Neuronal stem cell (in vitro differentiated cells): ENCODE measurements at regions not wholly inside any gene's neighbourhood (a gene's known extent, or its start where the extent isn't known, plus 50 kb on each side); places are given as distances from the start of the nearest gene placed in this dataset.
A peak's percentile ranks its signal among the peaks of the same experiment; 100 is the strongest.

ENCODE experiments used
- DNase-seq: peaks from one replicate; pipeline ENCODE4 v3.0.0-alpha.2; 2013; ENCODE audit warnings: low spot score
- H2AFZ ChIP-seq: one replicate; pipeline ENCODE4 v1.6.1; 2013; ENCODE audit warnings: mild to moderate bottlenecking, low read length, inconsistent platforms
- H2AK5ac ChIP-seq: 2 replicates; pipeline ENCODE4 v1.6.1; 2013; ENCODE audit warnings: low read depth, mild to moderate bottlenecking, inconsistent platforms, low read length, moderate library complexity, mixed read lengths
- H2BK120ac ChIP-seq: 2 replicates; pipeline ENCODE4 v1.6.1; 2013; ENCODE audit warnings: low read depth, mild to moderate bottlenecking, inconsistent platforms, low read length, moderate library complexity, mixed read lengths
- H2BK12ac ChIP-seq: one replicate; pipeline ENCODE4 v1.6.1; 2013; ENCODE audit warnings: low read length, inconsistent platforms
- H2BK15ac ChIP-seq: 2 replicates; pipeline ENCODE4 v1.6.1; 2013; ENCODE audit warnings: mild to moderate bottlenecking, low read length, inconsistent platforms, mixed read lengths
- H2BK5ac ChIP-seq: one replicate; pipeline ENCODE4 v1.6.1; 2013; ENCODE audit warnings: inconsistent platforms, mild to moderate bottlenecking, low read length, moderate library complexity
- H3K14ac ChIP-seq: one replicate; pipeline ENCODE4 v1.6.1; 2013; ENCODE audit warnings: low read length, inconsistent platforms
- H3K18ac ChIP-seq: 2 replicates; pipeline ENCODE4 v1.6.1; 2013; ENCODE audit warnings: low read length, inconsistent platforms
- H3K23ac ChIP-seq: 2 replicates; pipeline ENCODE4 v1.6.1; 2013; ENCODE audit warnings: low read depth, mild to moderate bottlenecking, mixed read lengths, low read length, inconsistent platforms; ENCODE audit not compliant: poor library complexity
- H3K27ac ChIP-seq: replicated peaks from 3 replicates; pipeline ENCODE4 v1.5.1; 2013; ENCODE audit warnings: low read length, inconsistent platforms
- H3K27me3 ChIP-seq, 3 experiments: 2 replicates each; pipeline ENCODE4 v1.6.1; 2013; ENCODE audit warnings: low read length in 3 of 3, mild to moderate bottlenecking in 2 of 3, inconsistent platforms in 1 of 3, low read depth in 1 of 3, mixed read lengths in 1 of 3, moderate library complexity in 1 of 3; ENCODE audit not compliant: control insufficient read depth in 3 of 3, insufficient read depth in 3 of 3
- H3K36me3 ChIP-seq, 2 donors: replicated peaks in 1 of 2; 2 replicates each; pipeline ENCODE4 v1.6.1; 2013; ENCODE audit warnings: low read length in 2 of 2; ENCODE audit not compliant: control insufficient read depth in 2 of 2, insufficient read depth in 2 of 2
- H3K4ac ChIP-seq: 2 replicates; pipeline ENCODE4 v1.6.1; 2013; ENCODE audit warnings: inconsistent platforms, mild to moderate bottlenecking, low read length, moderate library complexity
- H3K4me1 ChIP-seq, 2 donors: 1 replicate in 1 of 2; 2 replicates in 1 of 2; pipeline ENCODE4 v1.6.1; 2013; ENCODE audit warnings: low read length in 2 of 2, low read depth in 1 of 2; ENCODE audit not compliant: control insufficient read depth in 2 of 2, insufficient read depth in 1 of 2
- H3K4me2 ChIP-seq: one replicate; pipeline ENCODE4 v1.6.1; 2013; ENCODE audit warnings: mild to moderate bottlenecking, low read length, inconsistent platforms; ENCODE audit not compliant: insufficient read depth, poor library complexity, severe bottlenecking
- H3K4me3 ChIP-seq, 2 donors: 2 replicates each; pipeline ENCODE4 v1.5.1; 2013; ENCODE audit warnings: low read length in 2 of 2, mild to moderate bottlenecking in 2 of 2, inconsistent platforms in 1 of 2, moderate library complexity in 1 of 2
- H3K79me1 ChIP-seq: one replicate; pipeline ENCODE4 v1.6.1; 2013; ENCODE audit warnings: low read depth, mild to moderate bottlenecking, inconsistent platforms, low read length, moderate library complexity
- H3K9ac ChIP-seq: one replicate; pipeline ENCODE4 v1.6.1; 2013; ENCODE audit warnings: mild to moderate bottlenecking, low read depth, low read length, inconsistent platforms; ENCODE audit not compliant: poor library complexity
- H3K9me3 ChIP-seq, 2 donors: replicated peaks in 1 of 2; 2 replicates each; pipeline versions ENCODE3 to v1.6.1; 2013; ENCODE audit warnings: low read length in 2 of 2, mild to moderate bottlenecking in 2 of 2, inconsistent platforms in 1 of 2, low read depth in 1 of 2, mixed read lengths in 1 of 2, moderate library complexity in 1 of 2; ENCODE audit not compliant: control insufficient read depth in 2 of 2, insufficient read depth in 1 of 2
- H4K8ac ChIP-seq: one replicate; pipeline ENCODE4 v1.6.1; 2013; ENCODE audit warnings: low read depth, mild to moderate bottlenecking, inconsistent platforms, low read length, moderate library complexity
- H4K91ac ChIP-seq: one replicate; pipeline ENCODE4 v1.6.1; 2013; ENCODE audit warnings: low read length, low read depth, mild to moderate bottlenecking, inconsistent platforms; ENCODE audit not compliant: poor library complexity
- WGBS, 2 donors: extraction: QIAGEN DNeasy Blood & Tissue Kit; methylation state at CpG; one replicate each; pipeline ENCODE4 v1.1.7; 2013; ENCODE audit warnings: missing lambda C conversion rate in 2 of 2, mixed read lengths in 1 of 2; ENCODE audit not compliant: insufficient read length in 2 of 2, insufficient replicate concordance in 1 of 2; ENCODE audit errors: extremely low coverage in 2 of 2; 5-methylcytosine and 5-hydroxymethylcytosine counted together

- no peaks in the 10 kb centered on the region for H3K79me1 ChIP-seq
- no peak overlapping the region for H2BK15ac ChIP-seq
- H3K36me3 ChIP-seq, result no peaks in the 10 kb centered on the region
- no peaks in the 10 kb centered on the region for H3K9me3 ChIP-seq
- H2BK12ac ChIP-seq, result no peak overlapping the region
- no peak overlapping the region for H4K91ac ChIP-seq
- H3K4me3 ChIP-seq, result no peak overlapping the region
- no CpG with 5 or more reads among the region's 8 CpGs for WGBS, 2 donors
- H3K4ac ChIP-seq, result no peak overlapping the region
- H3K9ac ChIP-seq, result no peak overlapping the region
- no peak overlapping the region for H3K18ac ChIP-seq
- no peaks in the 10 kb centered on the region for H3K27me3 ChIP-seq
- H3K14ac ChIP-seq, result no peak overlapping the region
- no peak overlapping the region for H3K4me2 ChIP-seq
- H2AK5ac ChIP-seq, result no peak overlapping the region
- H2BK120ac ChIP-seq, result no peak overlapping the region
- H3K27ac ChIP-seq, result no peak overlapping the region
- H3K23ac ChIP-seq, result no peak overlapping the region
- DNase-seq, result no peak
- H3K4me1 ChIP-seq, result no peaks in the 10 kb centered on the region
- peak overlapping the region; percentile 49 for H2AFZ ChIP-seq
- H2BK5ac ChIP-seq, result no peak overlapping the region
- no peak overlapping the region for H4K8ac ChIP-seq
Observed at GRCh38 chr5:18366234-18366633, 732.0 kb downstream of the TAF11L14 start.

- Histone ChIP-seq H3K18ac (no peak overlapping the region), H3K4me3 (no peak overlapping the region), H3K79me1 (no peaks in the 10 kb centered on the region), H3K14ac (no peak overlapping the region), H4K91ac (no peak overlapping the region), H3K4ac (no peak overlapping the region), H3K36me3 (no peaks in the 10 kb centered on the region), H2BK5ac (no peak overlapping the region), H3K27me3 (no peaks in the 10 kb centered on the region), H2BK120ac (no peak overlapping the region), H3K27ac (no peak overlapping the region), H3K23ac (no peak overlapping the region), H3K4me1 (no peaks in the 10 kb centered on the region), H3K9ac (no peak overlapping the region), H2BK12ac (no peak overlapping the region), H4K8ac (no peak overlapping the region), H3K4me2 (no peak overlapping the region), H2AK5ac (no peak overlapping the region), H3K9me3 (no peaks in the 10 kb centered on the region), H2BK15ac (no peak overlapping the region), H2AFZ (peak overlapping the region; percentile 54)
- no peak for DNase-seq
- no CpG with 5 or more reads among the region's 3 CpGs for WGBS, 2 donors
Observed at GRCh38 chr5:18370531-18370930, 736.3 kb downstream of the TAF11L14 start.

GRCh38 chr5:18375641-18376040 is 741.4 kb downstream of the TAF11L14 start:
- Histone ChIP-seq H3K18ac (no peak overlapping the region), H2AK5ac (no peak overlapping the region), H3K14ac (no peak overlapping the region), H4K91ac (no peak overlapping the region), H2BK12ac (no peak overlapping the region), H3K79me1 (no peaks in the 10 kb centered on the region), H3K23ac (no peak overlapping the region), H3K27ac (no peak overlapping the region), H3K4me3 (no peak overlapping the region), H3K4me1 (no peaks in the 10 kb centered on the region), H4K8ac (no peak overlapping the region), H2BK15ac (no peak overlapping the region), H3K9me3 (no peaks in the 10 kb centered on the region), H3K36me3 (no peaks in the 10 kb centered on the region), H2BK5ac (no peak overlapping the region), H2AFZ (peak overlapping the region; percentile 53), H3K4me2 (no peak overlapping the region), H2BK120ac (no peak overlapping the region), H3K27me3 (no peaks in the 10 kb centered on the region), H3K9ac (no peak overlapping the region), H3K4ac (no peak overlapping the region)
- DNase-seq, result no peak
- no CpG with 5 or more reads among the region's 2 CpGs for WGBS, 2 donors

- Histone ChIP-seq H3K18ac (no peak overlapping the region), H2BK120ac (no peak overlapping the region), H3K9me3 (no peaks in the 10 kb centered on the region), H2BK12ac (no peak overlapping the region), H3K4me3 (no peak overlapping the region), H3K14ac (no peak overlapping the region), H3K23ac (no peak overlapping the region), H3K27ac (no peak overlapping the region), H2BK5ac (no peak overlapping the region), H3K4ac (no peak overlapping the region), H2AFZ (no peak overlapping the region), H3K36me3 (no peaks in the 10 kb centered on the region), H3K4me1 (no peaks in the 10 kb centered on the region), H3K9ac (no peak overlapping the region), H2BK15ac (no peak overlapping the region), H4K91ac (no peak overlapping the region), H2AK5ac (no peak overlapping the region), H3K4me2 (no peak overlapping the region), H4K8ac (no peak overlapping the region), H3K79me1 (peaks cover under 1% of the 10 kb centered on the region), H3K27me3 (no peaks in the 10 kb centered on the region)
- no CpG with 5 or more reads among the region's 2 CpGs for WGBS, 2 donors
- DNase-seq, result no peak
Observed at GRCh38 chr5:18378066-18378465, 743.8 kb downstream of the TAF11L14 start.
